DND-41 (cell line): ENCODE measurements at regions not wholly inside any gene's neighbourhood (a gene's known extent, or its start where the extent isn't known, plus 50 kb on each side); places are given as distances from the start of the nearest gene placed in this dataset.

Experiments
- ATAC-seq: fragments of 200-7000 bp; cut with Tn5 transposase; 3 replicates; pipeline ENCODE4 v1.9.1; 2021; ENCODE audit warnings: low read depth; ENCODE audit not compliant: insufficient read depth
- DNase-seq: peaks from one replicate; pipeline ENCODE4 v3.0.0-alpha.2; 2020
- H2AFZ ChIP-seq: 2 replicates; pipeline ENCODE4 v1.6.0; 2012; ENCODE audit warnings: low read depth, low read length
- H3K27ac ChIP-seq: 2 replicates; pipeline ENCODE4 v1.5.1; 2012; ENCODE audit warnings: low read length, inconsistent platforms
- H3K27me3 ChIP-seq: fragments of 200-600 bp; sonication (generic); 2 replicates; pipeline ENCODE4 v1.6.0; 2012; ENCODE audit warnings: low read length, mild to moderate bottlenecking, inconsistent platforms; ENCODE audit not compliant: insufficient read depth, poor library complexity
- H3K36me3 ChIP-seq: 2 replicates; pipeline ENCODE4 v1.5.1; 2012; ENCODE audit warnings: low read length, inconsistent platforms; ENCODE audit not compliant: insufficient read depth
- H3K4me1 ChIP-seq: 2 replicates; pipeline ENCODE4 v1.5.1; 2012; ENCODE audit warnings: mild to moderate bottlenecking, low read length; ENCODE audit not compliant: insufficient read depth
- H3K4me2 ChIP-seq: 2 replicates; pipeline ENCODE4 v1.6.0; 2012; ENCODE audit warnings: mild to moderate bottlenecking, moderate library complexity, low read length, inconsistent platforms; ENCODE audit not compliant: insufficient read depth
- H3K4me3 ChIP-seq, 2 experiments: fragments of 200-600 bp in 1 of 2; shearing (Covaris generic) in 1 of 2; 2 replicates each; pipeline ENCODE4 v1.5.1; 2012 to 2016; ENCODE audit warnings: inconsistent platforms in 2 of 2, low read length in 2 of 2, mild to moderate bottlenecking in 2 of 2, low read depth in 1 of 2, moderate library complexity in 1 of 2
- H3K79me2 ChIP-seq: 2 replicates; pipeline ENCODE4 v1.6.0; 2012; ENCODE audit warnings: low read length, inconsistent platforms; ENCODE audit not compliant: insufficient read depth
- H3K9ac ChIP-seq: 2 replicates; pipeline ENCODE4 v1.6.0; 2012; ENCODE audit warnings: low read depth, mild to moderate bottlenecking, inconsistent platforms, low read length, moderate library complexity
- H3K9me3 ChIP-seq: 2 replicates; pipeline ENCODE4 v1.5.1; 2012; ENCODE audit warnings: low read length, moderate library complexity, mild to moderate bottlenecking, inconsistent platforms; ENCODE audit not compliant: insufficient read depth, severe bottlenecking
- H4K20me1 ChIP-seq: 2 replicates; pipeline ENCODE4 v1.6.0; 2012; ENCODE audit warnings: low read length; ENCODE audit not compliant: insufficient read depth
- EZH2 ChIP-seq: IDR thresholded peaks from 3 replicates; pipeline ENCODE4 v1.6.1; 2012; ENCODE audit warnings: borderline replicate concordance, low read depth, mild to moderate bottlenecking, moderate library complexity, low read length, inconsistent platforms; ENCODE audit not compliant: severe bottlenecking
- TF ChIP-seq, protein P1 (sequence below): IDR thresholded peaks from 2 replicates; pipeline ENCODE4 v1.5.1; 2012; ENCODE audit warnings: borderline replicate concordance, low read length, moderate library complexity, mild to moderate bottlenecking; ENCODE audit not compliant: poor library complexity, severe bottlenecking; ENCODE audit errors: extremely low read depth

DNA sequence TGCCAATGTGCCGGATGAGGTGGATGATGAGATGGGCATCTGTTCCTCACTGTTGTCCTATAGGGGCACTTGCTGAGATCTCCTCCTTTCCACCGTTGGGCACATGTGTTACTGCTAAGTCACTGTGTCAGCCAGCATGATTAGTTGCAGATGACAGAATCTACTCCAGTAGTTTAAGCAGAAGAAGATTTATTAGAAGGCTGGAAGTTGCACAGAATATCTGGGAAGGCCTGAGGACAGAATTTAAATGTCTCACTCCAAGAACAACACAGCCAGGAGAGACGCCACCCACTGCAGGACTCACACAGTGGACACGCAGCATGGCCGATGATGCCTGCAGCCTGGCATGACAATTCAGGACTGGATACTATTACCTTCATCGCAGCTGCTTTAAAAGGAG is 157.5 kb downstream of the NSG2 start:
- ATAC-seq (no peak), DNase-seq (no peak)
- Histone ChIP-seq H3K4me3 (no peak overlapping the region), H3K9ac (no peak overlapping the region), H3K9me3 (no peaks in the 10 kb centered on the region), H3K4me2 (no peak overlapping the region), H3K27me3 (no peaks in the 10 kb centered on the region), H2AFZ (no peak overlapping the region), H4K20me1 (no peaks in the 10 kb centered on the region), H3K36me3 (no peaks in the 10 kb centered on the region), H3K4me1 (no peaks in the 10 kb centered on the region), H3K27ac (no peak overlapping the region), H3K79me2 (no peaks in the 10 kb centered on the region)
- TF ChIP-seq EZH2, result no peak
- TF ChIP-seq, protein P1, sequence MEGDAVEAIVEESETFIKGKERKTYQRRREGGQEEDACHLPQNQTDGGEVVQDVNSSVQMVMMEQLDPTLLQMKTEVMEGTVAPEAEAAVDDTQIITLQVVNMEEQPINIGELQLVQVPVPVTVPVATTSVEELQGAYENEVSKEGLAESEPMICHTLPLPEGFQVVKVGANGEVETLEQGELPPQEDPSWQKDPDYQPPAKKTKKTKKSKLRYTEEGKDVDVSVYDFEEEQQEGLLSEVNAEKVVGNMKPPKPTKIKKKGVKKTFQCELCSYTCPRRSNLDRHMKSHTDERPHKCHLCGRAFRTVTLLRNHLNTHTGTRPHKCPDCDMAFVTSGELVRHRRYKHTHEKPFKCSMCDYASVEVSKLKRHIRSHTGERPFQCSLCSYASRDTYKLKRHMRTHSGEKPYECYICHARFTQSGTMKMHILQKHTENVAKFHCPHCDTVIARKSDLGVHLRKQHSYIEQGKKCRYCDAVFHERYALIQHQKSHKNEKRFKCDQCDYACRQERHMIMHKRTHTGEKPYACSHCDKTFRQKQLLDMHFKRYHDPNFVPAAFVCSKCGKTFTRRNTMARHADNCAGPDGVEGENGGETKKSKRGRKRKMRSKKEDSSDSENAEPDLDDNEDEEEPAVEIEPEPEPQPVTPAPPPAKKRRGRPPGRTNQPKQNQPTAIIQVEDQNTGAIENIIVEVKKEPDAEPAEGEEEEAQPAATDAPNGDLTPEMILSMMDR, result no peak

DNA sequence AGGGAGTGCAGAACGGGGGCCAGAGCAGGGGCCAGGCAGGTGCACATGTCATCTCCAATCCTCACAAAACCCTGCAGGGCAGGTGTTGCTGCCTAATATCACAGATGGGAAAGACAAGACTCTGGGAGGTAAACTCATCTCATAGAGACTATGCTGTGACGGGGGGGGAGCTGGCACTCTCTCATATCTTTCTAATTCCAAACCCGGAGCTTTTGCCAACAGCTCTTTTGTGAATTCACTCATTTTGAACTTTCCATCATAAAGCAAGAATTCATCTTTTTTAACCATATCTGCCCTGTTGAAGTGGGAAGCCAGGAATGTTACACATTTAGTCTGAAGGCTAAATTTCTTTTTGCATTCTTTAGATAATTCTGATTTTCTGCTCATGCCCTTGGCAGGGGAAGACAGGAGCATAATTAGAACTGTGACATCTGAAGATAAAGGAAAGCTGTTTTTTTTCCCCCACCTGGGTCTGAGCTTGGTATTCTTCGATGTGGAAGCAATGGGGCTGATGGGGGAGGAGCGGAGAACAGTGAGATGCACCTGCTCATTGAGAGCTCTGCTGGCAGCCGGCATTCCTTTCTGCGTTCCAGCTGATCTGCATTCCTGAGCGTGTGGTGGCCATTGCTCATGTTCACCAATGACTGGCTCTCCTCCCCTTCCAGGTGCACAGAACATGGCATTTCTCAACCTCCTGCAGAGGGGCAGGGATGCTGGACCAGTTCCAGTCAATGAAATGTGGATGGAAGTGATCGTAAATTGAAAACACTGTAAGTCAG is 159.2 kb downstream of the NSG2 start:
- Histone ChIP-seq H3K4me3 (no peak overlapping the region), H2AFZ (no peak overlapping the region), H3K27me3 (no peaks in the 10 kb centered on the region), H3K27ac (no peak overlapping the region), H3K4me1 (no peaks in the 10 kb centered on the region), H3K4me2 (no peak overlapping the region), H4K20me1 (no peaks in the 10 kb centered on the region), H3K36me3 (no peaks in the 10 kb centered on the region), H3K9me3 (no peaks in the 10 kb centered on the region), H3K9ac (no peak overlapping the region), H3K79me2 (no peaks in the 10 kb centered on the region)
- no peak for ATAC-seq
- DNase-seq, result no peak
- TF ChIP-seq, protein P1, result no peak
- TF ChIP-seq EZH2, result no peak

DNA sequence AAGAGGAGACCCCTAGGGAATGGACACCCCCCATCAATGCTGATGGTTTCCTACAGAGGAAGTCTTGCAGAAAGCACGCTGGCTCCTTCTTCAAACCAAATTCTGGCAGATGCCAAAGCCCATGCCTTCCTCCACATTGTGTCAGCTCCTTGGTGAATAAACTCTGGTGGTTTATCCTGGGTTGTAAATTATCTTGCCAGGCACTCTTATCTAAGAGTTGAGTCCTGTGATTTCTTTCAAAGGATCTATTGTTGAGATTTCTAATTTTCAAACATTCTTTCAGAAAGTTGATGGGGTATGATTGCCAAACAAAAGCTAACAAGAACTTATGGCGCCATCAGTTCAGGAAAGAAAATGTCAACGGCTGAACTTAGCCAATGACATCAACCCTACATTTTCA is 160.4 kb downstream of the NSG2 start:
- H3K9ac ChIP-seq, result no peak overlapping the region
- H3K27ac ChIP-seq, result no peak overlapping the region
- no peak overlapping the region for H3K4me2 ChIP-seq
- ATAC-seq (no peak), DNase-seq (no peak)
- H3K4me3 ChIP-seq, result no peak overlapping the region
- H3K27me3 ChIP-seq, result no peaks in the 10 kb centered on the region
- H3K36me3 ChIP-seq, result no peaks in the 10 kb centered on the region
- TF ChIP-seq, protein P1, result no peak
- no peak for TF ChIP-seq EZH2
- H3K9me3 ChIP-seq, result no peaks in the 10 kb centered on the region
- H3K79me2 ChIP-seq, result no peaks in the 10 kb centered on the region
- H2AFZ ChIP-seq, result no peak overlapping the region
- no peaks in the 10 kb centered on the region for H4K20me1 ChIP-seq
- H3K4me1 ChIP-seq, result no peaks in the 10 kb centered on the region
